ENCODE measurements at regions not wholly inside any gene's neighbourhood (a gene's known extent, or its start where the extent isn't known, plus 50 kb on each side); places are given as distances from the start of the nearest gene placed in this dataset.

DNA sequence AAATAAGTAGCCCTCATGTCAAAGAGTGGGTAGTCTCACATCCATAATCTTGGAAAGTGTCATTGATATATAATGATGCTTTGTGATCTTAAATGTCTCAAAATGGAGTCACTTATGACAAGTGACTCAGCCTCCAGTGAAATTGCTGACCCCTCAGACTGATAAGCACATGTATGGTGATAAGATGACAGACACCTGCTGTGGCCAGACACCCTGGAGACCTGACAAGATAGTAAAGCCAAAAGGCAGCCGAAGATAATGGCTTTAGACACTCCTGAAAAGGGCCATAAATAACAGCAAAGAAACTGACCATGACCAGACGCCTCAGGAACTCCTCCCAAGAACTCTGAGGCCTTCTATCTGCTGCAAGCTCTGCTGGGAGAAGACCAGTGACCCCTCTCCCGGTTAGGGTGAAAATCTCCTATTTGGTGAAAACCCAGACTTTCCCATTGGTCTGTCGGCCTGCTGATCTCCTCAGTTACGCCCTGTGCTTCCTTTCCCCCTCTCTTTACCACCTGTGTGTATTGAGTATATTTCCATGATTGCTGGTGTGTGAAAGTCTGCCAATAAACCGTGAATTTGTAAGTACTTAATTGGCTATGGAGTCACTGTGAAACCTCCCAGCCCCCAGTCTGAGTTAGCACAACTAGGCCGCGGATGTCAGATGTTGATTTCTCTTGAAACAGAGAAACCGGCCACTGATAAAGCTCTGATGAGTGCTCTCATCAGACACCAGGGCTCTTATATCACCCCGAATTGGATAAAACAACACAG is 226.7 kb upstream of the MYOCD start:
- no peaks in the 10 kb centered on the region for H3K4me1 ChIP-seq (ENCODE audit: insufficient read depth, low read length)
- no peak overlapping the region for H3K23ac ChIP-seq (ENCODE audit: insufficient read length, low read depth, low read length)
- no peak overlapping the region for H2AFZ ChIP-seq (ENCODE audit: low read length)
- no peak for DNase-seq
- no peak overlapping the region for H2BK5ac ChIP-seq (ENCODE audit: insufficient read length, low read length)
- H3K23me2 ChIP-seq (ENCODE audit: insufficient read length, low read depth, low read length, poor library complexity, severe bottlenecking): no peaks in the 10 kb centered on the region
- H3K4me1 Mint-ChIP-seq: peaks cover 2% of the 10 kb centered on the region in 2 experiments
- no peak overlapping the region for H2BK12ac ChIP-seq (ENCODE audit: insufficient read length, low read depth, low read length)
- no peaks in the 10 kb centered on the region for H4K20me1 ChIP-seq (ENCODE audit: control insufficient read depth, insufficient read depth, insufficient read length)
- no peak overlapping the region for H3K14ac ChIP-seq (ENCODE audit: insufficient read depth, low read length)
- no peak overlapping the region for H3K4me2 ChIP-seq (ENCODE audit: insufficient read depth, insufficient read length, low read length)
- no peak overlapping the region for H3K18ac ChIP-seq (ENCODE audit: insufficient read length, low read depth, low read length)
- no peaks in the 10 kb centered on the region for H3K27me3 ChIP-seq (ENCODE audit: insufficient read depth, low read length)
- H3K4ac ChIP-seq (ENCODE audit: low read depth, low read length): no peak overlapping the region
- no peak overlapping the region for H3K9ac ChIP-seq (ENCODE audit: extremely low read depth, insufficient read length, low read length)
- H4K91ac ChIP-seq (ENCODE audit: insufficient read length, low read depth, low read length): no peak overlapping the region
- H2AK5ac ChIP-seq (ENCODE audit: insufficient read length, low read length): no peak overlapping the region
- H3K56ac ChIP-seq (ENCODE audit: insufficient read length, low read depth, low read length): no peak overlapping the region
- H2BK15ac ChIP-seq (ENCODE audit: low read depth, low read length): no peak overlapping the region
- no peak overlapping the region for H2BK20ac ChIP-seq (ENCODE audit: low read depth, low read length, poor library complexity, severe bottlenecking)
- no peak overlapping the region for H2BK120ac ChIP-seq (ENCODE audit: low read depth, low read length, poor library complexity, severe bottlenecking)
- H3K9me3 ChIP-seq (ENCODE audit: control insufficient read depth, low read depth, low read length): no peaks in the 10 kb centered on the region
- H4K5ac ChIP-seq (ENCODE audit: insufficient read length, low read depth, low read length): no peak overlapping the region
- WGBS (ENCODE audit: extremely low coverage, insufficient read length, low lambda C conversion rate): no CpG with 5 or more reads among the region's 10 CpGs
- H3K9me3 Mint-ChIP-seq: peaks cover 5 to 8% of the 10 kb centered on the region in 2 experiments; a peak in 4 of 5 replicates
- H4K8ac ChIP-seq (replicated peaks; ENCODE audit: insufficient read length, low read depth, low read length): no peak overlapping the region
- no peak overlapping the region for H3K27ac ChIP-seq (ENCODE audit: insufficient read length, low read depth, low read length)
- H3K27ac Mint-ChIP-seq: peak overlapping the region in 1 of 3 experiments; percentile 43; a peak in 2 of 7 replicates
- no peak overlapping the region for H3K4me3 Mint-ChIP-seq
- no peaks in the 10 kb centered on the region for H3K27me3 Mint-ChIP-seq (ENCODE audit: low read depth)
- peaks cover 0 to 5% (median 3%) of the 10 kb centered on the region in 3 experiments; a peak in 4 of 7 replicates for H3K36me3 Mint-ChIP-seq (ENCODE audit: insufficient read depth in 1 of 3, low read depth in 3 of 3)
- no peaks in the 10 kb centered on the region for H3K79me2 ChIP-seq (ENCODE audit: insufficient read depth, low read length)
- H3K79me1 ChIP-seq (ENCODE audit: insufficient read depth, low read depth, low read length, poor library complexity, severe bottlenecking): no peaks in the 10 kb centered on the region
- TF ChIP-seq, protein P1, sequence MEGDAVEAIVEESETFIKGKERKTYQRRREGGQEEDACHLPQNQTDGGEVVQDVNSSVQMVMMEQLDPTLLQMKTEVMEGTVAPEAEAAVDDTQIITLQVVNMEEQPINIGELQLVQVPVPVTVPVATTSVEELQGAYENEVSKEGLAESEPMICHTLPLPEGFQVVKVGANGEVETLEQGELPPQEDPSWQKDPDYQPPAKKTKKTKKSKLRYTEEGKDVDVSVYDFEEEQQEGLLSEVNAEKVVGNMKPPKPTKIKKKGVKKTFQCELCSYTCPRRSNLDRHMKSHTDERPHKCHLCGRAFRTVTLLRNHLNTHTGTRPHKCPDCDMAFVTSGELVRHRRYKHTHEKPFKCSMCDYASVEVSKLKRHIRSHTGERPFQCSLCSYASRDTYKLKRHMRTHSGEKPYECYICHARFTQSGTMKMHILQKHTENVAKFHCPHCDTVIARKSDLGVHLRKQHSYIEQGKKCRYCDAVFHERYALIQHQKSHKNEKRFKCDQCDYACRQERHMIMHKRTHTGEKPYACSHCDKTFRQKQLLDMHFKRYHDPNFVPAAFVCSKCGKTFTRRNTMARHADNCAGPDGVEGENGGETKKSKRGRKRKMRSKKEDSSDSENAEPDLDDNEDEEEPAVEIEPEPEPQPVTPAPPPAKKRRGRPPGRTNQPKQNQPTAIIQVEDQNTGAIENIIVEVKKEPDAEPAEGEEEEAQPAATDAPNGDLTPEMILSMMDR (conservative IDR thresholded peaks at IDR 0.05): no peak
- H3T11ph ChIP-seq (ENCODE audit: low read length): no peak overlapping the region

All from H9 (cell line).